ENCODE measurements at regions not wholly inside any gene's neighbourhood (a gene's known extent, or its start where the extent isn't known, plus 50 kb on each side); places are given as distances from the start of the nearest gene placed in this dataset.

DNA sequence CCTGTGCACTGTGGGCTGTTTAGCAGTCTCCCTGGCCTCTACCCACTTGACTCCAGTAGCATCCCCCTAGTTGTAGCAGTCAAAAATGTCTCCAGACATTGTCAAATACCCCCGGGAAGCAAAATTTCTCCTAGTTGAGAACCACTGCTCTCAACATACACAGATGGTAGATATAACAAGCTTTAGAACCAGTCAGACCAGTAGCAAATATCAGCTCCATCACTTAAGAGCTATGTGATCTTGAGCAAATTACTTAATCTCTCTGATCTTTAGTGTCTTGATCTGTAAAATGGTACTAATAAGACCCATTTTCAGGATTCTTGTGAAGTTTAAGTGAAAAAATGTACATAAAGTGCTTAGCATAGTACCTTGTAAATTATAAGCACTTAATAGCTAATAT, 96.2 kb downstream of the DUSP6 start:
- no peak for DNase-seq (ENCODE audit: low spot score)

GRCh38 chr12:89253488-89253887, 98.8 kb downstream of the DUSP6 start:
- DNase-seq (ENCODE audit: low spot score): no peak

DNA sequence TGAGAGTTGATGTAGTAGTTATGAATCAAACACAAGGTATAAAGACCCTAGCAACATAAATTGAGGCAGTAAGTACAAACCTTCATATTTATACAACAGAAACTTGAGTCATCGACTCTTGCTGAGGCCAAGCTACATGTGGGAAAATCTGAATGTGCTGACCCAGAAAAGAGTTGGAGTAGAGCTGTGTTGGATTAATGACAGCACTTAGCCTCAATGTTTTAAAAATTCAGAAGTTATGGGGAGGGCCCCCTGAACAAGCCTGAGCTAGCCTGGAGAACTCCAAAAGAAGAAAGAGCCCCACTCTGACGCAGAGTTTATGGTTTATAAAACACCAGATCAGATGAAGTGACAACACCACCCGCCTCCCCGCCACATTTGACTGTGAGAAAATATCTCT, 100.0 kb downstream of the DUSP6 start:
- no peak for DNase-seq (ENCODE audit: low spot score)

DNA sequence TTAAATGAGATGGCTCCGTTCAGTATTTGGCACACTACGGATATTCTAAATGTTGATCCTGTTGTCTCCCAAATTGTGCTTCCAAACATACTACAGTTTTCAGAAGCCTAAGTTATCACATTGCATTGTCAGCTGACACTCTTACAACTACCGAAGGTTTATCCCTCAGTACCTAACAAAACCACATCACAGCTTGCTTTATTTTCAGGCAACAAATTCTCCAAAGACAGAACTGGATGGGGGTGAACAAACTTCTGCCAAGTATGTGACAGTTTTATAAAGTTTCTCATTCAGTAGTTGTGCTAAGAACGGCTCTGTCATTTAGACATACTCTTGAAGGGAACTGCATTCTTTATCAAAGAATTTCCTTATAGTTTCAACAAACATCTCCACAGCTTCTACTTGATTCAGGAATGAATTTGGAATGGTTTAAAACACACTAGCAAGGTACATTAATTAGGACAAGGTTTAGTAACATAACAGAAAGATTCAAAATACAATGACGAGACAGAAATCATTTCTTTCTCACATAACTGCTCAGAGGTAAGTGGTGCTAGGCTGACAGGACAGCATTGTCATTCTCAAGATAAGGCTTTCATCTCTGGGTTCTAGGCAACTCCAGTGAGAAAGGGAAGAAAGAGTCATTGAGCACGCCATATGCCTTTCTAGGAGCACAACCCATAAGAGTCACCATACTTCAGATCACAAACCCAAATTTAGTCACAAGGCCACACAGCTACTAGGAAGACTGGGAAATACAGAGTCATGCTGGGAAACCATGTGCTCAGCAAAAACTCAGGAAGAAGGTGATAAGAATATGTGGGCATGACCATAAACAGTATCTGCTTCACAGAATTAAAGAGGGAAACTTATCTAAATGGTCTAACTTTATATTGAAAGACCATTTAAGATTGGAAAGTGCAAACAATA, 100.7 kb downstream of the DUSP6 start:
- no peak for DNase-seq (ENCODE audit: low spot score)

GRCh38 chr12:89250636-89251035, 101.7 kb downstream of the DUSP6 start:
- no peak for DNase-seq (ENCODE audit: low spot score)

DNA sequence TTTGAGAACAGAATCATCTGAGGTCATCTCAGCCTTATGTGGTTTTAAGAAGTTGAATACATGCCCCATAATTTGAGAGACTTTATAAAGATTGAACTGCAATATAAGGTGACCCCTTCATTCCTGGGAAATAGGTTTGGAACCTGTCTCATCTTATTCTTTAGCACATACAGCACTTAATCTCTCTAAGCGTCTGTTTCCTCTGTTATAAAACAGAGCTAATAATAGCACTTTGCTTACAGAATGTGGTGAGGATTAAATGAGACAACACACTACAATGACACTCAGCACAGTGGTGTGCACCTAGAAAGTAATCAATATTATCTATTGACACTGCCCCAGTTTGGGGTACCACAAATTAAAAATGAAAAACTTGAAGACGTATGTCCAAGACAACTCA, 102.1 kb downstream of the DUSP6 start:
- no peak for DNase-seq (ENCODE audit: low spot score)

DNA sequence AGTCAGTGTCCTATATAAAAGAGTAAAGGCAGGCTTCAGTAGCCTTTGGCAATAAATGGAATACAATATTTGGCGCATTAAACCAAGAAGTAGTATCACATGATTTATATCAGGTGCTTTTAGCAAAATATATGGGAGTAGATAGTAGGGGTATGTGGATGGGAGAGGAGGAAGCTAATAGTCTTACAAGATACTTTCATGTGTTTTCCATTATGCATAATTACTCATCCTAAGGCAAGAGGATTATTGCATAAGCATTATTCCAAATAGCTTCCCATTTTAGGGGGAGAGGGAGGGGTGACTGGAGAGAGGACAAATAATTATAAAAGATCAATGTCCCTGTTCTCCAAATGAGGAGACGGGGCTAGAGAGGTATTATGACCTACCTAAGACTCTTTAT, 104.3 kb downstream of the DUSP6 start:
- no peak for DNase-seq (ENCODE audit: low spot score)

- DNase-seq (ENCODE audit: low spot score): no peak
These were observed 104.8 kb downstream of the DUSP6 start for GRCh38 chr12:89247541-89247942.

DNA sequence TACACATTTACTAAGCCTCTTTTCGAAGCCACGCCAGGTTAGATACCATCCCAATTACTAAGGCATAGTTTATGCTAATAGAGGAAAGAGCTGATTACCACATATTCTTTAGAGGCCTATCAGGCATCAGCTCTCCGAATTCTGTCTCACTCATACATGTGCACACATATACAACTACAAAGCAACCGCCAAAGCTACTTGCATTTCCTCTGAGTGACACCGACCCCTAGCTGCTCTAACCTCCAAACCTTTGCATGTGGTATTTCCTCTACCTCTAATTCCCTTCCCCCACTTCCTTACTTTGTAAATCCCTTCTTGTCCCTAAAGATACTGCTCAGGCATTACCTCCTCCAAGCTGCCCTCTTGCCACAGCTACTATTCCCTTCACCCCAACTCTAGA, 107.2 kb downstream of the DUSP6 start:
- no peak for DNase-seq (ENCODE audit: low spot score)

DNA sequence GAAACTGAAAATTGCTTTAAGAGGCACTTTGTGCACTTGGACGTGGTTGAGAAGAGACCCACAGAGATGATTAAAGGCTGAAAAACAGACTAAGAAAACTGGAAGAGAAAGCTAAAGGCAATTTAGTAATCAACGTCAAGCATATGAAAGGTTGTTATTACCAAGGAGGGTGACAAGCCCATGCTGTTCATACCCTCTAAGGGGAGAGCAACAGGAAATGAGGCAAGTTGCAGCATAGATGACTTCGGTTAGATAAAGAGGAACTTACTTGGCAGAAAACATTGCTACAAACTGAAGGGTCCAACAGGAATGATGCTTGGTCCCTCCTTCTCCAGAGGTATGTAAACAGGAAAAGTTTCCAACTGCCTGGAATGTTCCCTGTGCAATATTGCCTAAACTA, 107.8 kb downstream of the DUSP6 start:
- DNase-seq (ENCODE audit: low spot score): peak; percentile 15

GRCh38 chr12:89243771-89244170, 108.5 kb downstream of the DUSP6 start:
- DNase-seq (ENCODE audit: low spot score): no peak

DNA sequence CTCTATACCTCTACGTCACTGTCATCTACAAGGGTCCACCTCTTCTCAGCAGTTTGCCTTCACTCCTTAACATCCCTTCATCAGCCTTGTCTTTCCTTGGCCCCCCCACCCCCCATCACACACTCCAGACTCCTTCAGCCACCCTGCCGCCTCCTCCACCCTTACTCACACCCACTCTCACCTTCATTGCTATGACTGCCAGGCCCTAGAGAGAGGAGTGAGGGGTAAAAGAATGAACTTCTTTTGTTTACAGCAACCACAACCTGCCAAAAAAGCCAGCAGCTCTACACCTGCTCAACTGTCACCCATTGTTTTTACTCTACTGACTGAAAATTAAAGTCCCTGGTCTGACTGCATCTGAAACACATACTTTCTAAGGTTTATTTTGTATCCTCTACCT, 112.8 kb downstream of the DUSP6 start:
- DNase-seq (ENCODE audit: low spot score): no peak

DNA sequence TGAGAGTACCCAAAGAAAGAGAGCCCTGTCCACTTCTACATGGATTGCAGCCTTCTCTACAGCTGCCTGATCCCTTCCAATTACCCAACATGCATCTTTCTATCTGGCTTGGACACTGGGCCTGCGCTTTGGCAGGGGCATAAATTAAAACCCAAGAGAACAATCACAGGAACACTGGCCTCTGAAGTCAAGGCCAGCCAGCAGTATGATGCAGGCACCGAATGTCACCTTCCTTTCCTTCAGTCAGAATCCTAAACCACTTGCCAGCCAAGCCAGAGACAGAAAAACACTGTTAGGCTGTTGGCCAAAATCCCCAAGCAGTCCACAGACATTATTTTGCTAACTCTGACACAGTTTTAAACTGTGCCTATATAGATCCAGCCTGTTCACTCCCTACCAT, 113.7 kb downstream of the DUSP6 start:
- peak; percentile 38 for DNase-seq (ENCODE audit: low spot score)

DNA sequence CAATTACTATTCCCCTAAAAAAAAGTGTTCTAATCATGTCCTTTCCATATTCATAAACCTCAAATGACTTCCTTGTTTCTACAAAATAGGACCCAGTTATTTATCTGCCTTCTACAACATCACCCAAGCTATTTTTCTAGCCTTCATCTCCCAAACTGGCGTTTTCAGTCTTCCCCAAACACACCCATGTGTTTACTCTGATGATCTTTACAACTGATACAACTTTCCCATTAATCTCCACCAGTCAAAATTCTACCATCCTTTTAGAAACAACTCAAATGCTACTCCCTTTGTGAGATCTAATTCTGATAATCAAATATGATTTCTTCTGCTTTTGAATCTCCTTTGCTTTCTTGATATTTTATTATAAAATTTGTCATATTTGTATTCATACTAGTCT, 114.5 kb downstream of the DUSP6 start:
- DNase-seq (ENCODE audit: low spot score): no peak

DNA sequence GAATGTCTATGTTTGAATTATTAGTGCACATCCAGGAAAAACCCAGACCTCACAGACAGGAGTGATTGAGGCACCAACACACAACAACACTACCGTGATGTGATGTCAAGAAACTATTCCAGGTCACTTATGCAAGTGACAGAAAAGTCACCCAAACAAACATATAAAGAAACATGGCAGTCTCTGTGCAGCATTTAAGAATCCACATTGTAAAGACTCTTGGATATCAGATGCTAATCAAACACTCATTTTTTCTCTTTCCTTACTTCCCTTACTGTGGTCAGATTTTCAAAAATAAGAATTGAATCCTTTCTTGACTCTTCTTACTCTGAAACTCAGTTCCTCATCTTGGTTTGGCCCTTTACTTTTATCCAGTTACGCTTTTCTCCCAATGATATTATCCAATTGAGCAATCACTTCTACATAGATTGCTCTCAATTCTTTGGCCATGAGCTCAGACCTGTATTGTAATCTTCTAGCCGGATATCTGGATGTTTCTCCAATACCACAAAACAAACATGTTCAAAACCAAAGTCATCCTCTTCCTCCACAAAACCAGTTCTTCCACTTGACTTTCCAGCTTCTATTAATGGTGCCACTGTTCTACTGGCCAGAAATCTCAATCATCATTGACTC, 115.4 kb downstream of the DUSP6 start:
- no peak for DNase-seq (ENCODE audit: low spot score)

DNA sequence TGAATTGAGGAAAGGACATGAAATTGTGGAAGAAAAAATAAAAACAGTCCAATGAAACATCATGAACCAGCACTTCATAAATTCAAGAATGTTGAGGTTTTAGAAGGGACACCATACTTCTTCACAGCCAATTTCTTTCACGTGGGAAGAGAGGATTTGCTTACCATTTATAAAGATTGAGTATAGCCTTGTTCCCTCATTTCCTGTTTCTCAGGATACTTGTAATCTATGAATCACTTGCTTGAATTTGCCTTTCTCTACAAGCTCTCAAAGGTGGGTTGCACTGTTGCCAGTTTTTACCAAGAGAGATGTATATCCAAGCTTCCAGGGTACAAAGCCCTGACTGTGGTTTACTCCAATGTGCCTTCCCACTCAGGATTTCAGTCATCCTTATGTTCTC, 116.1 kb downstream of the DUSP6 start:
- DNase-seq (ENCODE audit: low spot score): no peak

GRCh38 chr12:89235189-89235993, 116.9 kb downstream of the DUSP6 start:
- DNase-seq (ENCODE audit: low spot score): no peak

DNA sequence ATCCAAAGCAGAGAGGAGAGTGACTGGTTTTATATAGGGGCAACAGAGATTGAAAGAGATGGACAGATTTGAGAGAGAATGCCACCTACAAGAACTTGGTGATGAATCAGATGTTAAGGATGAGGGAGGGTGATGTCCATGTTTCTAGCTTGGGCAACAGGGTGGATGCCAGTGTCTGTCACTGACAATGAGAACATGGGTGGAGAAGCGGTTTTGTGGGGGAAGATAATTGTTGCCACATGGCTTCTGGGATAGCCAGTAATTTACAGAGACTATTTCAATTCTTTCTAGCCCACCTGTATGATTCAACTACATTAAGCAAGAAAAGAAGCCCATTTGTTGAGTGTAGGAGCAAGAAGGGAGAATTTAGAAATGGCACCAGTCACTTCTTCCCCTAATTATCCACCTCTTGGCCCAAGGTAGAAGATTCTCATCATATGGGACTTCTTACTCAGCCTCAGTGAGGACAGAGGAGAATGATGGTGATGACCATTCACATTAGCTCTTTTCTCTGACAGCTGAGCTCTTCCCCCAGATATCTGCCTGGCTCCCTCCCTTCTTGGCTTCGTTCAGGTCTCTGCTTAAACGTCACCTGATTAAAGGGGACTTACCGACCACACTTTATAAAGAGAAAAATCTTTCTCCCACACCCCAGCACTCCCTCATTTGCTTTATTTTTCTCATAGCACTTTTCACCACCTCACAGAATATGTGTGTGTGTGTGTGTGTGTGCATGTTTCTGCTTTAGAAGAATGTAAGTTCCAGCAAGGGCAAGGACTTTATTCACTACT, 117.8 kb downstream of the DUSP6 start:
- DNase-seq (ENCODE audit: low spot score): no peak

DNA sequence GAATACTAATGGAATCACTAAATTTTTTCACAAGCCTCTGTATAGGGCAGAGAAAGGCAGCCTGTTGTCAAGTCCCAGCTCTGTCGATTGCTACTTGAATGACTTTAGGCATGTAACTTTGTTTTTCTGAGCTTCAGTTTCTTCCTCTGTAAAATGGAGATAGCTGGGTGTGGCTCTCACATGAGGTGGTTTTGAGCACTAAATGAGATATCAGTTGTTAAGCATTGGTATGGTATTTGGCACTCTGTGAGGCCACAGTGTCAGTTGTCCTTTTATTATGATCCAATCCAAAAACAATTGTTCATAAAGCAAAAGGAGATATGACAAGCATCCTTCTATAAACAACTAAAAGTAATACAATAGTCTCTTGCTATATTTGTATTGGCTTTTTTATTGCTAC, 120.6 kb downstream of the DUSP6 start:
- DNase-seq (ENCODE audit: low spot score): no peak

DNA sequence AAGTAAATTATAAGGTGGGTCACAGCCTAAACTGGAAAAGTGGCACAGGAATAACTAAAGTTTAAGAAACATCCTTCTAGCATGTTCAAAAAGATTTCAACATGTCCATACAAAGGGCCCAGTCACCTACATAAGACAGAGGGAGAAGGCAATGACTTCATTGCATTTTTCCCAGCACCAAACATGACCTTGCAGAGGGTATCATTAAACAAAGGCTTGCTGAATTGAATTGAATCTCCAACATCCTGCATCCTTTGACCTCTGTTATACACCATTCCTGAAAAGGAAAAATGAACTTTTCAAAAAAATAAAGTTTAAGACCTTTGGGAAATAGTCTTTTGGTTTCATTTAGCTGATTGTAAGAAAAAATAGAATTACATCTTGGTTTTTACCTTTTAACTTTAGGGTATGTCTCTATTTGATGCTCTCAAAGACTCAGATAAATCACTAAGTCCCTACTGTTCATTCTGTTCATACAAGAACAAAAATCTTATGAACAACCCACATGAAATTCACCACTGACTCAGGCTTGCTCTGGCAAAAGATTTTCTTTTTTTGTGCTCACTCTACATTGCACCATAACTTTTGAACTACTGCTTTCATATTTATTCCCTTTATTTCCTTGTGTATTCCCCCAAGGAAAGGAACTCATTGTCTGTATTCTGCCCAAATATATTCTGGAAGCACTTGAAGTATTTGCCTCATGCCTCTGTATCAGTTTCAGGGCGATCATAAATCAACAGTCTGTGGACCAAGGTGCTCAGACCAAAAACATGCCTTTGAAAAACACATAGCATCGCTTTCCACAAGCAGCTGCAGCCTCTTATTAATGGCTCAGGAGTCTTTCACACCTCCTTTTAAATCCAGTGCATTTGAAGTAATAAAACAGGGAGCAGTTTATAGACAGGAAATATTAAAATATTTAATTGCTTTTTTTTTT, 121.7 kb downstream of the DUSP6 start:
- DNase-seq (ENCODE audit: low spot score): no peak

- DNase-seq (ENCODE audit: low spot score): no peak
These were observed 123.8 kb downstream of the DUSP6 start for GRCh38 chr12:89228491-89228890.
